HCT116 (cell line): ENCODE measurements at regions not wholly inside any gene's neighbourhood (a gene's known extent, or its start where the extent isn't known, plus 50 kb on each side); places are given as distances from the start of the nearest gene placed in this dataset.
A peak's percentile ranks its signal among the peaks of the same experiment; 100 is the strongest.

Experiments
- ATAC-seq: fragments of 200-7000 bp; cut with Tn5 transposase; 2 replicates; pipeline ENCODE4 v1.9.1; 2020; ENCODE audit warnings: mild to moderate bottlenecking, moderate library complexity
- BruUV-seq: library from RNA; stranded (reverse); fragments of 400-500 nt; replicated peaks from 2 replicates; lab custom pipeline; 2021; lab: Mats Ljungman, UMichigan
- CTCF ChIA-PET: fragments of 300-600 bp; sonication (Branson Sonifier 250); formaldehyde crosslinking; loops from one replicate; lab custom pipeline; 2021; ENCODE audit warnings: antibody characterized with exemption; lab: Charles Lee
- POLR2A ChIA-PET: fragments of 300-600, 350-600 bp; sonication (Branson Sonifier 250); formaldehyde crosslinking; loops from one replicate; lab custom pipeline; 2021; ENCODE audit warnings: antibody characterized with exemption; lab: Charles Lee
- RAD21 ChIA-PET, 2 experiments: fragments of 300-600 bp; sonication (Branson Sonifier 250); formaldehyde crosslinking; loops; one replicate each; lab custom pipeline; 2023; ENCODE audit warnings: low total read pairs in 2 of 2; ENCODE audit not compliant: uncharacterized antibody in 2 of 2, unreplicated experiment in 2 of 2, low non-redundant PET in 1 of 2; lab: Charles Lee
- DNase-seq: peaks from one replicate; pipeline ENCODE4 v3.0.0-alpha.2; 2010; ENCODE audit warnings: low read depth, low spot score
- H2AFZ ChIP-seq: fragments of 200-600 bp; shearing (Covaris generic), sonication (generic); 2 replicates; pipeline ENCODE4 v1.6.1; 2017; ENCODE audit warnings: low read depth, mixed run types, mixed read lengths, antibody characterized with exemption, low read length; ENCODE audit not compliant: poor library complexity, severe bottlenecking
- H3K27ac ChIP-seq: 2 replicates; pipeline ENCODE4 v1.5.1; 2012; ENCODE audit warnings: low read depth, low read length
- H3K27me3 ChIP-seq: fragments of 200-600 bp; sonication (generic); 2 replicates; pipeline ENCODE4 v1.6.1; 2016; ENCODE audit warnings: mixed run types, low read length, mixed read lengths; ENCODE audit not compliant: insufficient read depth
- H3K36me3 ChIP-seq, 2 experiments: fragments of 200-500 bp in 1 of 2; fragments of 200-600 bp in 1 of 2; sonication (Bioruptor generic) in 1 of 2; sonication (generic) in 1 of 2; 2 replicates each; pipeline versions ENCODE4 v1.5.1 to v1.6.1; 2014 to 2016; ENCODE audit warnings: low read length in 2 of 2, inconsistent platforms in 1 of 2, mixed read lengths in 1 of 2, mixed run types in 1 of 2; ENCODE audit not compliant: insufficient read depth in 2 of 2, control insufficient read depth in 1 of 2
- H3K4me1 ChIP-seq, 2 experiments: fragments of 200-600 bp in 1 of 2; sonication (generic) in 1 of 2; 2 replicates each; pipeline versions ENCODE4 v1.5.1 to v1.6.1; 2012 to 2017; ENCODE audit warnings: low read length in 2 of 2, inconsistent platforms in 1 of 2, mild to moderate bottlenecking in 1 of 2, mixed read lengths in 1 of 2, mixed run types in 1 of 2, moderate library complexity in 1 of 2; ENCODE audit not compliant: insufficient read depth in 2 of 2, control insufficient read depth in 1 of 2
- H3K4me2 ChIP-seq: fragments of 200-600 bp; sonication (generic); 2 replicates; pipeline ENCODE4 v1.6.1; 2017; ENCODE audit warnings: mixed run types, low read length, mixed read lengths
- H3K4me3 ChIP-seq, 2 experiments: fragments of 200-600 bp in 1 of 2; sonication (generic) in 1 of 2; replicated peaks in 1 of 2; 2 replicates each; pipeline ENCODE4 v1.5.1; 2011 to 2016; ENCODE audit warnings: low read length in 2 of 2, control low read depth in 1 of 2, low read depth in 1 of 2, mild to moderate bottlenecking in 1 of 2, mixed read lengths in 1 of 2, mixed run types in 1 of 2
- H3K79me2 ChIP-seq: fragments of 200-600 bp; sonication (generic); 2 replicates; pipeline ENCODE4 v1.6.1; 2017; ENCODE audit warnings: mild to moderate bottlenecking, mixed run types, low read length, moderate library complexity, mixed read lengths; ENCODE audit not compliant: insufficient read depth
- H3K9ac ChIP-seq: fragments of 200-600 bp; sonication (generic); 2 replicates; pipeline ENCODE4 v1.6.1; 2016; ENCODE audit warnings: low read length, mixed read lengths
- H3K9me2 ChIP-seq: fragments of 200-600 bp; sonication (generic), shearing (Covaris generic); 2 replicates; pipeline ENCODE4 v1.6.1; 2017; ENCODE audit warnings: mixed run types, mild to moderate bottlenecking, moderate library complexity; ENCODE audit not compliant: insufficient read depth
- H3K9me3 ChIP-seq, 2 experiments: fragments of 200-500 bp in 1 of 2; fragments of 200-600 bp in 1 of 2; sonication (Bioruptor generic) in 1 of 2; sonication (generic) in 1 of 2; 2 replicates each; pipeline ENCODE4 v1.6.1; 2014 to 2017; ENCODE audit warnings: low read length in 2 of 2, mixed read lengths in 2 of 2, inconsistent platforms in 1 of 2, low read depth in 1 of 2, mild to moderate bottlenecking in 1 of 2, mixed run types in 1 of 2, moderate library complexity in 1 of 2; ENCODE audit not compliant: control insufficient read depth in 1 of 2, insufficient read depth in 1 of 2
- H4K20me1 ChIP-seq: fragments of 200-600 bp; sonication (generic), shearing (Covaris generic); 2 replicates; pipeline ENCODE4 v1.6.1; 2017; ENCODE audit warnings: mixed run types, mild to moderate bottlenecking, moderate library complexity; ENCODE audit not compliant: insufficient read depth
- ATF3 ChIP-seq: IDR thresholded peaks from 2 replicates; pipeline ENCODE4 v1.6.1; 2012
- CBX3 ChIP-seq: IDR thresholded peaks from 2 replicates; pipeline ENCODE4 v1.6.1; 2012; ENCODE audit warnings: low read depth
- CEBPB ChIP-seq: IDR thresholded peaks from 2 replicates; pipeline ENCODE4 v1.6.1; 2012; ENCODE audit warnings: low read depth
- EGR1 ChIP-seq: IDR thresholded peaks from 2 replicates; pipeline ENCODE4 v1.6.1; 2012; ENCODE audit warnings: low read depth
- ELF1 ChIP-seq: IDR thresholded peaks from 2 replicates; pipeline ENCODE4 v1.6.1; 2012; ENCODE audit warnings: low read depth, borderline replicate concordance
- EZH2 ChIP-seq: fragments of 200-600 bp; sonication (generic); IDR thresholded peaks from 2 replicates; pipeline ENCODE4 v1.6.1; 2017; ENCODE audit warnings: antibody characterized with exemption, mixed run types
- EZH2phosphoT487 ChIP-seq: fragments of 200-600 bp; IDR thresholded peaks from 2 replicates; pipeline ENCODE4 v1.6.1; 2018; ENCODE audit warnings: antibody characterized with exemption, borderline replicate concordance
- MAX ChIP-seq: IDR thresholded peaks from 2 replicates; pipeline ENCODE4 v1.6.1; 2012
- POLR2AphosphoS5 ChIP-seq: IDR thresholded peaks from 2 replicates; pipeline ENCODE4 v1.6.1; 2011; ENCODE audit warnings: mild to moderate bottlenecking, low read depth, low read length, moderate library complexity
- RAD21 ChIP-seq: IDR thresholded peaks from 2 replicates; pipeline ENCODE4 v1.6.1; 2012; ENCODE audit warnings: low read depth, mild to moderate bottlenecking
- SIN3A ChIP-seq: IDR thresholded peaks from 2 replicates; pipeline ENCODE4 v1.6.1; 2012; ENCODE audit warnings: low read depth
- TCF7L2 ChIP-seq: IDR thresholded peaks from 2 replicates; pipeline ENCODE4 v1.7.0; 2011; ENCODE audit warnings: borderline replicate concordance, inconsistent platforms; ENCODE audit not compliant: insufficient read depth, insufficient read length; ENCODE audit errors: extremely low read depth
- YY1 ChIP-seq: IDR thresholded peaks from 2 replicates; pipeline ENCODE4 v1.6.1; 2011; ENCODE audit warnings: low read length, low read depth, moderate library complexity, mild to moderate bottlenecking; ENCODE audit not compliant: insufficient replicate concordance; ENCODE audit errors: extremely low read depth
- ZBTB33 ChIP-seq: IDR thresholded peaks from 2 replicates; pipeline ENCODE4 v1.6.1; 2011; ENCODE audit warnings: mild to moderate bottlenecking, low read length, moderate library complexity; ENCODE audit not compliant: insufficient replicate concordance; ENCODE audit errors: extremely low read depth
- ZFX ChIP-seq: fragments of 450-650 bp; IDR thresholded peaks from 2 replicates; pipeline ENCODE4 v1.6.1; 2017
- ZNF274 ChIP-seq: fragments of 200-500 bp; sonication (Bioruptor generic); IDR thresholded peaks from 2 replicates; pipeline ENCODE4 v1.6.1; 2014; ENCODE audit warnings: mild to moderate bottlenecking, low read depth, low read length, inconsistent platforms
- intact Hi-C: fragments of 100-400 bp; cut with micrococcal nuclease; formaldehyde crosslinking; loops from 2 replicates; pipeline ENCODE4 v1.10.0; 2022

GRCh38 chr1:116268211-116268610 lies 104.8 kb upstream of the ATP1A1 start:
- Histone ChIP-seq H3K27ac (no peak overlapping the region), H3K9me3 (no peaks in the 10 kb centered on the region), H3K4me2 (no peak overlapping the region), H3K36me3 (no peaks in the 10 kb centered on the region), H4K20me1 (no peaks in the 10 kb centered on the region), H3K9ac (no peak overlapping the region), H3K9me2 (no peaks in the 10 kb centered on the region), H3K79me2 (no peaks in the 10 kb centered on the region), H3K4me1 (peaks cover 5 to 7% of the 10 kb centered on the region in 2 experiments; a peak in 2 of 4 replicates), H3K4me3 (no peak overlapping the region), H3K27me3 (no peaks in the 10 kb centered on the region), H2AFZ (no peak overlapping the region)
- intact Hi-C loops = no loop called here
- CTCF ChIA-PET = no interaction called here
- no peak for ATAC-seq
- RAD21 ChIA-PET = no interaction called here
- no peak for DNase-seq
- TF ChIP-seq EZH2phosphoT487 (no peak), MAX (no peak), ZBTB33 (no peak), ATF3 (no peak), RAD21 (no peak), ZNF274 (no peak), CEBPB (no peak), POLR2AphosphoS5 (0 out of 2 replicates have a peak, but pooled peaks have one; percentile 17), ELF1 (no peak), SIN3A (no peak), YY1 (no peak), EZH2 (no peak), CBX3 (0 out of 2 replicates have a peak, but pooled peaks have one; percentile 29), ZFX (no peak), EGR1 (no peak), TCF7L2 (no peak)
- POLR2A ChIA-PET = no interaction called here
- no TSS peak for BruUV-seq
